ENCODE measurements at regions not wholly inside any gene's neighbourhood (a gene's known extent, or its start where the extent isn't known, plus 50 kb on each side); places are given as distances from the start of the nearest gene placed in this dataset.

DNA sequence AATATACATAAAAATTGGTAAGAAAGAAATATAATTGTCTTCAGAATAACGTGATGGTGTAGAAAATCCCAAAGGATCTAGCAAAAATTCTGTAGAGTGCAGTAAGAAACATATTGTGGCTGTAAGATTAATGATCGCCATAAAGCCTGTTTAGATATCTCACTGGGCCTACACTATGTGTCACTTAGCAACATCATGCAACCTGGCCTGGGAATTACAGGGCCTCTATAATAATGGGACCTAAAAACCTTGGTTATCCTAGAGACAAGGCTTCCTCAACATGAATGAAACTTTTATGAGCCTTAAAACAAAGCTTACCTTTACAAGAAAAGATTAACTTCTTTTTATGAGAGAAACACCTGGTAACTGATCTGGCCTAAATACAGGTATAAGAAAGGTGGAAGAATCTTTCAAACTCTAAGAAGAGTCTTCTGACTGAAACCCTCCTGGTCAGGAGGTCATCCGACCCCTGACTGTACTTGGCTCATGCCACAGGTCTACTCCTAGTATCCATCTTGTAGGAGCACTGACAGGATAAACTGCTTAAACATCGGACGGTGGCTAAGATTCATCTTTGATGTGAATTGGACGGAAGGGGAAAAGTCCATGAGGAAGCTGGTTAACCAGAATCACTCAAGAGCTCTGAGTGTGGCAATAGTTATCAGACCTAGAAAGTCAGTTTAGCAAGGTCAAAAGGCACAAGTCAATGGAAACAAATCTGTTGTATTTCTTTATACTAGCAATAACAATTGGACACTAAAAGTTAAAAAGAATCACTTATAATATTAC is 1155.1 kb upstream of the SORCS1 start:
- no peak overlapping the region for H3K4me3 ChIP-seq (ENCODE audit: low read depth, low read length)

DNA sequence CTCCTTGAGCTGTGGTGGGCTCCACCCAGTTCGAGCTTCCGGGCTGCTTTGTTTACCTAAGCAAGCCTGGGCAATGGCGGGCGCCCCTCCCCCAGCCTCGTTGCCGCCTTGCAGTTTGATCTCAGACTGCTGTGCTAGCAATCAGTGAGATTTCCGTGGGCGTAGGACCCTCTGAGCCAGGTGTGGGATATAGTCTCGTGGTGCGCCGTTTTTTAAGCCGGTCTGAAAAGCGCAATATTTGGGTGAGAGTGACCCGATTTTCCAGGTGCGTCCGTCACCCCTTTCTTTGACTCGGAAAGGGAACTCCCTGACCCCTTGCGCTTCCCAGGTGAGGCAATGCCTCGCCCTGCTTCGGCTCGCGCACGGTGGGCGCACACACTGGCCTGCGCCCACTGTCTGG is 1151.1 kb upstream of the SORCS1 start:
- peak overlapping the region; percentile 20 for H3K4me3 ChIP-seq (ENCODE audit: low read depth, low read length)

DNA sequence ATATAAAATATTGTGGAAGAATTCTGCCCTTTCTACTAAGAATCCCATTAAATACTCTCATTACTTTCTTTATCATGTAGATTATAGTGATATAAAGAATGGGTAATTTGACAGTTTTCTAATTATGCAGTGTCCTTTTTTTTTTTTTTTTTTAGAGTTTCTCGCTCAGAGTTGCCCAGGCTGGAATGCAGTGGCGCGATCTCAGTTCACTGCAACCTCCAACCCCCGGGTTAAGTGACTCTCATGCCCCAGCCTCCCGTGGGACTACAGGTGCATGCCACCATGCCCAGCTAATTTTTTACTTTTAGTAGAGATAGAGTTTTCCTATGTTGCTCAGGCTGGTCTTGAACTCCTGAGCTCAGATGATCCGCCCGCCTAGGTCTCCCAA is 1143.4 kb upstream of the SORCS1 start:
- H3K4me3 ChIP-seq (ENCODE audit: low read depth, low read length): no peak overlapping the region

DNA sequence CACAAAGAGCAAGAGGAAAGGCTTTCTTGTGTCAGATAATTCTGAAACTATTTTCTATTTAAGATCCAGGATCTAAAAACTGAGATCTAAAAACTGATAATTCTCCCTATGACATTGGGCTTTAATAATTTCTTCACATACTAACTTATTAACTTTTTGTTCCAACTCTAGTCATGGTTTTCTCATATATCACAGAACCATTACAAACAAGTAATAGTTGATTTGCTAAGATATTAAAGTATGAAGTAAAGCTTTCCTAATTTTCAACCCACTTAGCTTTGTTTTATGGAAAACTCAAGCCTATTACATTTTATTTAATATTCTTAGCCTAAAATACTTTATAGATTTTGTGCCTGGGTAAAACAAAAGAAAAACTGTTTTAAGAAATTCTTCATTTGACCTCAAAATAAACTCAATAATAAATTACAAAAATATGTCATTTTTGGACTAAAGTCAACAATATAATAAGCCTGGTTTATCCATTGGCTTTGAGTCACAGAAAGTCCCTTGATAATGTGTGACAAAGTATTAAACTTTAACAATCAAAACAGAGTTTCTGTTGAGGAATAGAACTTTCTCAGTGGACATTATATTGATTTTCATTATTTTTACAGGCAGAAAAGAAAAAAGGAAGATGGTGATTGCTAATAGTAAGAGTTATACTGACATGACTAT is 1142.9 kb upstream of the SORCS1 start:
- no peak overlapping the region for H3K4me3 ChIP-seq (ENCODE audit: low read depth, low read length)

DNA sequence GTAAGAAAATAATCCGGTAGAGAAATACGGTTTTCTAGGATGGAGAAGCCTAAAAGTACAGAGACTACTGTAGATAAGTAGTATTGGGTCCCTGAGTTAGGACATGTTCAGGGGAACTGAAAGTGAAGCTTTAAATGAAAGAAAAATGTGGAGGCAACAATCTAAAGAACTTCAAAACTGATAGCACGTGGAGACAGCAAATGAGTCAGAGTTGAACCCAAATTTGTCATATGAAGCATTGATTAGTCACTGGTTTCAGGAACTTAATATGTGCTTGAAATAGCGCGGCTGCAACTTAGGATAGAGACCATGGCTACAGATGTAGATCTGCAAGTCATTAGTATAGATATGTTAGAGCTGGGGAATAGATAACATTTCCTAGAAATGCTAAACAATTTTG is 1138.6 kb upstream of the SORCS1 start:
- no peak overlapping the region for H3K4me3 ChIP-seq (ENCODE audit: low read depth, low read length)

DNA sequence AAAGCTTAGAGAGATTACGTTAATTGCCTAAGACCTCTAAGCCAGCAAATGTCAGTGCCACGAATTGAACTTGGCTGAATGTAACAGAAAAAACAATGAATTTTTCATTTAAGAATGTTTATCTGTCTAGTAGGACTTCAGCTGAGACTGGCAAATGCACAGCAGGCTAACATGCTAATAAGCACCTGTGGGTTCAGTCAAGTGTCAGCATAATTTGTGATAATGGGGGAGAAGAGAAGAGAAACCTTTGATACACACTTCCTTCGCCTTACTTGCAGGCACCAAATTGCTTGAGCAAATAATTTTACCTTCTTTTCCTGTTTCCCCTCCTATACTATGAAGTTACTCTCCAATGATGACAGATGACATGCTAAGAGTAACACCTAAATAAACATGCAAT is 1136.5 kb upstream of the SORCS1 start:
- no peak overlapping the region for H3K4me3 ChIP-seq (ENCODE audit: low read depth, low read length)

DNA sequence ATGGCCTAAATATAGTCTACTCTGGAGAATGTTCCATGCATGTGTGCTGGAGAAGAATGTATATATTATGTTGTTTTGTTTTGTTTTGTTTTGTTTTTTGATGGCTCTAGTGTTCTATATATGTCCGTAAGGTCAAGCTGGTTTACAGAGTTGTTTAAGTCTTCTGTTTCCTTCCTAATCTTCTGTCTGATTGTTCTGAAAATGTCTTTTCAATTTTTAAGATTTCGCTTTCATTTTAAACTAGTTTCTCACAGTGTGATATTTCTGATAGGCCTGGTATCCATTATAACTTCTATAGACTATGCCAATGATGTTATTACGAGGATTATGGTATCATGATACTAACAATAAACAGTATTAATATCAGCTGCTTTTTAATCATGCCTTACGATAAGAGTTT is 1126.3 kb upstream of the SORCS1 start:
- no peak overlapping the region for H3K4me3 ChIP-seq (ENCODE audit: low read depth, low read length)

DNA sequence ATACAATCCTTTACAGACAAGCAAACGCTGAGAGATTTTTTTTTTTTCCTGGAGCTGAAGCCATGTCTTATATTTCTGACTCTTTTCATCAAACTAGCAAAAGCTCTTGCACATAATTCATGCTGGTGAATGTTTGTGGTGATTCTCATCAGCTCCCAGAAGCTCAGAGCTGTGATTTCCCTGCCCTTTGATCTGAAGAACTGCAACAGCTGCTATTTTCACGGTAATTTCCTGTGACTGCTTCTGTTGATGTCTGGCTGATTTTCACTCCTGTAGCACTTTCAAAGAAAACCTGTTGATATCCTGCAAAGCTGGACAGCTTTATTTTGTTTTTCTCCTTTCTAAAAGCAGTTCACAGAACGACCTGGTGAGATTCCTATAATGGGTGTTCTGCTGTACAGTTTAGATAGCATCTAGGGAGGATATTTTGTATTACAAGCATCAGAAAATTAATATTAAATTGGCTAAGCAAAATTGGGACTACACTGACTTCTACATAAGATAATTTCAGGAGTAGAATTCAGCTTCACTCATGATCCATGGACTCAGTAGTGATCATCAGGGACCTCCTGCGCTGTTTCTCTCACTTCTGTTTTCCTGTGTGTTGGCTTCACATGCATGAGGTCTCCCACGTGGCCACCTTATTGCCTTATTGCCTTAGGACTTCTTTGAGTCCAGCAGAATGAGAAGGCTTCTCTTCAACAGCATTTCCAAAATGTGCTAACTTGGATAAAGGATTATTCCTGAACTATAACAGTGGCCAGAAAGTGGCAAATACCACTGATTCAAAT is 1111.6 kb upstream of the SORCS1 start:
- H3K4me3 ChIP-seq (ENCODE audit: low read depth, low read length): no peak overlapping the region

DNA sequence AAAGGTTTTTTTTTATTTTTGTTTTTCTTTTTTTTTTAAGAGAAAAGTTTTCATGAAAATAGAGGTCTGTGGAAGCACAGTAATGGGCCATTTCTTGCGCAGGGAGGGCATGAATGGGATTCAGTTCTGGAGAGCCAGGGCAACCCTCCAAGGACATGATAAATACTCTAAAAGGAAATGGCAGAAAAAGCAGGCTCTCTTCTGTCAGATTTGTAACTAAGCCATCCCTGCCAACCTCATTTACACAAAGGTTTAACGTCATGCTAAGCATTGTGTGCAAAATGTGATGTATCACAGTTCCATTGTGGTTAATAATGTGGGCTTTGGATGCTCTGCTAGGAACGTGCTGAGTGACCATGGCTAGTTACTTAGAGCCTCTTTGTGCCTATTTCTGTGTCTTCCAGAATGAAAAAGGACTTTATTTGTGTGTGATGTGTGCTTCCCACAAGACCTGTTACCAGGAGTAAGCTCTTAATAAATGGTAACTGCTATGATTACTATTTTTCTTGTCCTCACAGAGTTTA is 1095.9 kb upstream of the SORCS1 start:
- no peak overlapping the region for H3K4me3 ChIP-seq (ENCODE audit: low read depth, low read length)

DNA sequence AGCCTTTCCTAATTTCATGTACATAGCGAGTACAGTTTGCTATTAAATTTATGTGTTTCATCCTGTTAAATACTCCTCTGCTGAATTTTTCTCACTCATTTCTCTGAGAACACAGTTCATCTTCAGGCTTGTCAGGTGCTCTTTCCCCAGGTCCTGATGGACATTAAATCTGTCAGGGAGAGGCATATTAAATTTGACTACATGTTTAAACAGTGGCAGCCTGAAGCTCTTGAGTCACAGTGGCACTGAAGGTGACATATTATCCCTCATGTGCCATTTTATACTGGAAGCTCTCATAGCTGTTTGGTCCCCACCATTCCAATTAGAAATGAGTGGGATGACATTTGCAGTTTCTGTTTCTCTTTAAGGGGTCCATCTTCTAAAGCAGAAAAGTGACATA is 1089.6 kb upstream of the SORCS1 start:
- no peak overlapping the region for H3K4me3 ChIP-seq (ENCODE audit: low read depth, low read length)

DNA sequence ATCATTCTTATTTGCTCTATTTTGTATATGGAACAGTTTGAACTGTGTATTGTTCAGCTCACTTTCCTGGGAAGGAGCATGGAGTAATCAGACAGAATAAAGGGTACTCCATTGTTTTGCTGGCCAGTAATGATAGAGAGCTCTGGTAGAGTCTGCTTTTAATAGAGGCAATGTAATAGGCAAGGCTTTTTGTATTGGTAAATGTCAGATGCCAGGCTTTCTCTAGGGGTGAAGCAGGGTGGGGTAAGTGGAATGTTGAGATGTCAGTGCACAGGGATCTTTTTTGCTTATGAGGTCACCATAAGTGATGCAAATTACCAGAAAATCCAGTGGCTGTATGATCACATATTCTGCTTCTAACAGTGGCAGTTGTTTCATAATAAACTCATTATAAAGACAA is 1088.3 kb upstream of the SORCS1 start:
- H3K4me3 ChIP-seq (ENCODE audit: low read depth, low read length): no peak overlapping the region

DNA sequence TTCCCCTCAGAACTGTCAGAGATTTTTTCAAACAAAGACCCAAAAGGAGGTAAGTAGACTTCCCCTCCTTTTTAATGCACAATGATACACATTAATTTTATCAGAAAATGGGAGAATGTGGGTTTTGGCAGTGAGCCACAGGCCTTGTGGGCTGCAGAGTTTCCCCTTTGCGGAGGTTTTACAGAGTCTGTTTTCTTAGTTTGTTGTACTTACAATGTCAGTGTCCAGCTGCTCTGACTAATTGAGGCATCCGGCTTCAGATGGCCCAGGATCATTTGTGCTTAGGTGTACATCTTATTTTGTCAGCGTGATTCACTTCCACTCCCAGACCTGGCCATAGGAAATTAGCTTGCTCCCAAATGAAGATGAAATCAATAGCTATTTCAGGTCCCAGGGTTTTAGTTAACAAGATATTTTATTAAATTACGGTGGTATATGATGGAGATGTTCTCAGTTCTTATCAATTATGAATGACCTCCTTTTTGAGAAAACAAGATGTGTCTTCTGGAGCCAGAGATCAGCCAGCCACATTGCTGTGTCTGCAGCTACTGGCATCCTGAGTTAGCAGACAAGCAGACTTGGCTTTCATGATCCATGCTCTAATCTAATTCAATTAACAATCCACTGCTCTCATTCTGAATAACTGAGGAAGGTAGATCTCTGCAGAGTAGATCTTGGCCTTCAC is 1086.6 kb upstream of the SORCS1 start:
- no peak overlapping the region for H3K4me3 ChIP-seq (ENCODE audit: low read depth, low read length)

DNA sequence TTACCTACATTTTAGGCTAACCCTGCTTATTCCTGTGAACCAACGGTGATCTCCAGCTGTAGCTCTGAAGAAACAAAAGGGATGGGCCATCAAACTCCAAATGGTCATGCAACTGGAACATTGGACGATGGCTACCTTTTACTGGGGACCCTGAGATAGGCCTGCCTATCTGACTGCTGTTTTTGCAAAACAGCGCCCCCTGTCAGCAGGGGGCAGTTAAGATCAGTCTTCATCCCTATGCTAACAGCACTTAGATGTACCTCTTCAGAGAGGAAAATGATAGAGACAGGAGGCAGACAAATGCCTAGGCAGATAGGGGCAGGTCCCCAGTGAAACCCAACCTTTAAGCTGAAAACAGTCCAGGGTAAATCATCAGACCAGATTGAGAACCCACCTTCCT is 1085.4 kb upstream of the SORCS1 start:
- H3K4me3 ChIP-seq (ENCODE audit: low read depth, low read length): no peak overlapping the region

DNA sequence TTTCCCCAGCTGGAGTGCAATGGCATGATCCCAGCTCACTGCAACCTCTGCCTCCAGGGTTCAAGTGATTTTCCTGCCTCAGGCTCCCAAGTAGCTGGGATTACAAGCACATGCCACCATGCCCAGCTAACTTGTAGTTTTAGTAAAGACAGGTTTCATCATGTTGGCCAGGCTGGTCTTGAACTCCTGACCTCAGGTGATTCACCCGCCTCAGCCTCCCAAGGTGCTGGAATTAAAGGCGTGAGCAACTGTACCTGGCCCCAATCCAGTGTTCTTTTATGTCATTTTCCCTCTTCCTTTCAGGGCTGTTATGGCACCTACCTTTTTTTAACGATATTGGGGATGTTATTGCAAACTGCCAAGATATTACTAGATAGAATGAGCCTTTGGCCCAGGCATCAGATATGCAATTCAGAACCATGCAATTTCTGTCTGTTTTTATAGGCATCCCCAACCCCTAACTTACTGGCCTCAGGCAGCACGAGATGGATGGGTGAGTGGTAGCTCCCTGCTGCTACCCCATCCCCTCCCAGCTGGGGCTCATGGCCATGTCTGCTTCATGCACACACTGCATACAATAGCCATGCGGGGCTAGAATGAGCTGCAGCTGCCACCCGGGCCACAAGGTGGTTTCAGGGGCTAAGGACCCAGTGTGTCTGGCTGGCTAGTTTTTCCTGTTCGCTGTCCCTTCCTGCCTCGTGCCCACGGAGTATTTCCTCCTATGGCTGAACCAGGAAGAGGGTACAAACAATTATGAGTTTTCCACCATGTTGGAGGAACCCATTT is 1080.1 kb upstream of the SORCS1 start:
- no peak overlapping the region for H3K4me3 ChIP-seq (ENCODE audit: low read depth, low read length)

DNA sequence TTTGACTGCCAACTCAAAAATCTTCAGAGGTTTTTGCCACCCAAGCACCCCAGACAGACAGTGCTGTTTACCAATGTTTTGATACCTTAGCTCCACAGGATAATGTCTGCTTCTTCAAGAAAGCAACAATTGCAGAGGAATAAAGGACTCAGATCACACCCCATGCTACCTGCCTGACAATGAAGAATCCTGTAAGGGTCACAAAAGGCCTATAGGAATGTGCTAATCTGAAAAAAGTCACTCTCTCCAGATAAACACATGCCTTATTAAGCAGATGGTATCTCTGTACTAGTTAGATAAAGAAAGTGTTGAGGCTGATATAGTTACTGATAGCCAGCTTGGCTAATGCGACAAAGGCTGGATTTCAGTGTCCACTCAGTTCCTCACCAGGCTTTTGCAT is 1076.7 kb upstream of the SORCS1 start:
- H3K4me3 ChIP-seq (ENCODE audit: low read depth, low read length): no peak overlapping the region

DNA sequence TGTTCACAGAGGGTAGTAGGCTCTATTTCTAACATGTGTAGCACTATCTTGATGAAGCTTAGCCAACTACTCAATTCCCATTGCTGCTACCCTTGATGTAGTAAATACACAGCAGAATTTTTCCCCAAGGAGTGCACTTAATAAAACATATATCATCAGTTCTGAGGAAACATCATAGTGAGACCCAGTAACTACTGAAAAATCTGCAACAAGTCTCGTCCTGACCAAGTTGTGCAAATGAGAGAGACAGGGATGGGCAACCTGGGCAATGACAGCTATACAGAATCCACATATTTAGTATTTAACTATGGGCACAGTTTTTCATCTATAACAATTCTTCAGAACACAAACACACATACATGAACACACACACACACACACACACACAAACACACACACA is 1073.8 kb upstream of the SORCS1 start:
- H3K4me3 ChIP-seq (ENCODE audit: low read depth, low read length): no peak overlapping the region

DNA sequence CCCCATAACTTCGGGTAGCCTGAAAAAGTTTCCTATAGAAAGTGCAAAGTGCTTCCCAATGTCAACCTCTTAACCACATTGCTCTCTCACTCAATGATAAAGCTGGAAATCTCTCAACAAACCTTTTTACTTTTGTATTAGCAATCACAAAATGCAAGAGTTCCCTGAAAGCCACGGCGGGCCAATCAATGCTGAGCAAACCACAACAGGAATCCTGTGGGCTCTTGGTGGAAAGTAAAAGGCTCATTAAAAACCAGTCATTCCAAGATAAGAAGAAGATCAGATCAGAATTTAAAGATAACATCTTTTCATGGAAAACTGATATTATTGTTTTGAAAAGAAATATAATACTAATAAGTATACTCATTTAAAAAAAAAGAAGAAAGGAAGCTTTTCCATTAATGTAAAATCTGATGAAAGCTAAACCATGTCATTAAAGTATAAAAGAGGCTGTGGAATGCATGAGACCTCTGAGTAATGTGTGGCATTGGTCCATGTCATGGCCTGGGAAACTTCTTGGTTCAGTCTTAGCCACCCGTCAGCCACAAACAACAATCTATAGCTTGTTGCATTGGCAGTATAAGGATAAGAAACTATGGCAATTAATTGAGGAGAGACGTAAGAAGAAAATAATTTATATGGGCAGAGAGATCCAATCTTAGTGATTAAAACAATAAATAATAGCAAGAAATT is 1066.1 kb upstream of the SORCS1 start:
- no peak overlapping the region for H3K4me3 ChIP-seq (ENCODE audit: low read depth, low read length)

DNA sequence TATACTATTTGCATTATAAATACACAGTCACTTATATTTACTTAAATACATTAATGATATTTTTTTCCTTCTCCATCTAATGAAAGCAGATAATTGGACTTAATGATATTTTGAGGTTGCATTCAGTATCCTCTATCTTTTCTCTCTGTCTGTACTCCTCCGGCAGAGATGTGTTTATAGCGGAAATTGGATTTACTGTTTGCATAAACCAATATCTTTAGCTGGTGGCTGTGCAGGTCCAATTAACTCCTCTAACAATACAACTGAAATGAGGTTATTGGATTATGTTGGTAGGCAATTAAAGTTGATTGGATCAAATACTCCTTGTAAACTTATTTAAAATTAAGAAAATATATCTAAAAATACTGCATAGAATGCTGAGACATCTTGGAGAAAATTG is 1044.2 kb upstream of the SORCS1 start:
- no peak overlapping the region for H3K4me3 ChIP-seq (ENCODE audit: low read depth, low read length)

DNA sequence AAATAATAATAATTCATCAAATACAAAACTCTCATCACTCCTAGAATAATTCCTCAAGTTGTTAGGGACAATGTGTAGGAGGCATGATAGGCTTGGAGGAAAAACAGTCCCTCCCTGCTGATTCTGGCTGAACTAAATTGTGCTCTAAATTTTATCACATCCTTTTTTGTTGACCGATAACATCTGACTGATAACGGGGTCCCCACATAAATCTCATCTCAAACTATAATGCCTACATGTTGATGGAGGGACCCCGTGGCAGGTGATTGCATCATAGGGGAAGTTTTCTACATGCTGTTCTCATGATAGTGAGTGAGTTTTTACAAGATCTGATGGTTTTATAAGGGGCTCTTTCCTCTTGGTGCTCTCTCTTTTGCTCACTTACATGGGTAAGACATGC is 1043.5 kb upstream of the SORCS1 start:
- H3K4me3 ChIP-seq (ENCODE audit: low read depth, low read length): no peak overlapping the region

Data from iPS-11a (cell line).